ENCODE measurements at regions not wholly inside any gene's neighbourhood (a gene's known extent, or its start where the extent isn't known, plus 50 kb on each side); places are given as distances from the start of the nearest gene placed in this dataset.
A peak's percentile ranks its signal among the peaks of the same experiment; 100 is the strongest.

DNA sequence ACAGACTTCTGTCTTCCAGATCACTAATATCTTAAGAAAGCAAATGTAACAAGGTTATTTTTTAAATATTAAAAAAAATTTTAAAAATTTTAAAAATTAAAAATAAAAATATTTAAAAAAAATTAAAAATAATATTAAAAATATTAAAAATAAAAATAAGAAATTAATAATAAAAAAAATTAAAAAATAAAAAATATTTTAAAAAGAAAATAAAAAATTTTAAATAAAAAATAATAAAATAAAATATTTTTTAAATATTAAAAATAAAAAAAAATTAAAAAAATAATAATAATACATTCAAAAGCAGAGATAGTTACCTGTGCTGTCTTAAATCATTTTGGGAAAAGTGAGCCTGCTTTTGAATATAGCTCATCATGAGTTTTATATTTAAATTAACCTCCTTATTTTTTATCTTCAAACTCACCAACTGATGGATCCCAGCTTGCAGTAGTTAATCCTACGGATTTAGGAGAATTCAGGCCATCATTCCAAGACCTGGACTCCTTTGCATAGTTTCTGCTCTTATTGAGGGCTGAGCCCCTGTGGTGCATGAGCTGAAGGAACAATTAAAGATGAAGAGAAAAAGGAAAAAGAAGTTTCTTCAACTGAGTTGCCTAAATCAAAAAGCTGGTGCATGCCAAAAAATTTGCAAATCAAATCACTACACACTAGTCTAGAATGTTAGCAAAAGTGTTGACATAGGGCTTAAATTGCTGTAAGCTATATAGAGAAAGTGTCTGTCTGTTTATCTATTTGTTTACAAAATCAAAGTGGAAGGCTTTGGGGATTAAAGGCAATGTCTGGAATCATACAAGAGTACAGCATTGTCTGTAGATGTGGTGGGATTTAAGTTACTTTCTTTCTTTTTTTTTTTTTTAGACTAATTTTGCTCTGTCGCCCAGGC, 50.5 kb upstream of the ZNF438 start:
- peaks cover 5% of the 10 kb centered on the region for H3K4me1 Mint-ChIP-seq (ENCODE audit: low read depth)

DNA sequence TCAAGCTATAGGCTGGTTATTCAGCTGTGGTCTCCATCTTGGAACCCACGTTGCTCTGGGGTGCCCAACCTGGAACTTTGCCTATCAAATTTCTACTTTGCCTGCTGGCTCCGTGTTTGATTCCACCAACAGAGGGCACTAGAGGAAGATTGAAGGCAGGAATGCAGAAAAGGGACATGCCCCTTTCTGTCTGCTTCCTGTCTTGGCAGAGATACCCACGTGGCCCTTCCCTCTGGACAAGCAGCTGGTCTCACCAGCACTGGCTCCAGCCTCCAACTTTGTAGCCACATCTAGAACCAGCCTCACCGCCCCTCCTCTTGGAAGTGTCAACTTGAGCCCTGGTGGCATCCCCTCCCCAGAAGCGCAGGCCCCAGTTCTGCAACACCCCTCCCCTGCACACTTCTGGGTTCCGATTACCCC, 52.1 kb upstream of the ZNF438 start:
- H3K27me3 Mint-ChIP-seq (ENCODE audit: low read depth), result no peaks in the 10 kb centered on the region
- peaks cover 11% of the 10 kb centered on the region for H3K4me1 Mint-ChIP-seq (ENCODE audit: low read depth)
- peaks cover 3% of the 10 kb centered on the region for H3K9me3 Mint-ChIP-seq
- H3K4me3 Mint-ChIP-seq, result no peak overlapping the region
- no peak overlapping the region for H3K27ac Mint-ChIP-seq
- H3K36me3 Mint-ChIP-seq (ENCODE audit: low read depth), result no peaks in the 10 kb centered on the region

More for the DNA sequence above, 50.5 kb upstream of the ZNF438 start:
- no peak overlapping the region for H3K4me3 Mint-ChIP-seq
- peaks cover 3% of the 10 kb centered on the region for H3K9me3 Mint-ChIP-seq
- no peak overlapping the region for H3K27ac Mint-ChIP-seq
- H3K36me3 Mint-ChIP-seq (ENCODE audit: low read depth), result no peaks in the 10 kb centered on the region
- no peaks in the 10 kb centered on the region for H3K27me3 Mint-ChIP-seq (ENCODE audit: low read depth)

DNA sequence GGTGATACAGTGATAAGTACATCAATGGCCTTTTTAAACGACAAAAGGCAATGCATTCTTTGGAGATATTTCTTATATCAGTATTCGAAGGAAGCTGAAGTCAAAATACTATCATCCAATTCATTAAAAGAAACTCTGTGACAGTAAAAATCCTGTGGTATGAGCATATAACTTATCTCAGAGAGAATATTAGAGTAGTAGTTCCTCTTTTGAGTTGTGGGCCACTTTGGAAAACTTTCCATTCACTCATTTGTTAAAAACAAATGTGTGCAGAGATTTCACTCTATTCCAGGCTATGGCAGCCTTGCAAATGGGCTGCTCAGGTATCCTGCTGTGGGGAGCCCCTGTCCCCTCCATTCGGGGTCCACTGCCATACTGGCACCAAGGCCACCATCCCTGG, 55.3 kb upstream of the ZNF438 start:
- Mint-ChIP-seq H3K9me3 (no peaks in the 10 kb centered on the region), H3K27me3 (ENCODE audit: low read depth) (no peaks in the 10 kb centered on the region), H3K4me1 (ENCODE audit: low read depth) (peaks cover 26% of the 10 kb centered on the region), H3K4me3 (no peak overlapping the region), H3K36me3 (ENCODE audit: low read depth) (peaks cover 2% of the 10 kb centered on the region), H3K27ac (no peak overlapping the region)

DNA sequence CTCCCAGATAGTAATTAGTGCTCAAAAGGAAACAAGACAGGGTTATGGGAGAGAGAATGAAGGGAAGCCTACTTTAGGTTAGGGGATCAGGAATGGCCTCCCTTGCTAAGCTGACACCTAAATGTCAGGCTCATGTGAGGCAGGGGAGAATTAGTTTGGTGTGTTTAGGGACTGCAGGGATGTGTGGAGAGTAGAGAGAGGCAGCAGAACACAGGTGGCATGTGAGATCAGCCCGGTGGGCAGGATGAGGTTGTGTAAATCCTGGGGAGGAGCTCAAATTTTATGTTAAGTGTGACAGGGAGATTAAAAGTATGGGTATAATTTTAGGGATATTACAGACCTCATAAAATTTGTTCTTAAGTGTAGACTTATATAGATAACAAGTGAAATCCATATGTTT, 56.2 kb upstream of the ZNF438 start:
- H3K27ac Mint-ChIP-seq, result no peak overlapping the region

DNA sequence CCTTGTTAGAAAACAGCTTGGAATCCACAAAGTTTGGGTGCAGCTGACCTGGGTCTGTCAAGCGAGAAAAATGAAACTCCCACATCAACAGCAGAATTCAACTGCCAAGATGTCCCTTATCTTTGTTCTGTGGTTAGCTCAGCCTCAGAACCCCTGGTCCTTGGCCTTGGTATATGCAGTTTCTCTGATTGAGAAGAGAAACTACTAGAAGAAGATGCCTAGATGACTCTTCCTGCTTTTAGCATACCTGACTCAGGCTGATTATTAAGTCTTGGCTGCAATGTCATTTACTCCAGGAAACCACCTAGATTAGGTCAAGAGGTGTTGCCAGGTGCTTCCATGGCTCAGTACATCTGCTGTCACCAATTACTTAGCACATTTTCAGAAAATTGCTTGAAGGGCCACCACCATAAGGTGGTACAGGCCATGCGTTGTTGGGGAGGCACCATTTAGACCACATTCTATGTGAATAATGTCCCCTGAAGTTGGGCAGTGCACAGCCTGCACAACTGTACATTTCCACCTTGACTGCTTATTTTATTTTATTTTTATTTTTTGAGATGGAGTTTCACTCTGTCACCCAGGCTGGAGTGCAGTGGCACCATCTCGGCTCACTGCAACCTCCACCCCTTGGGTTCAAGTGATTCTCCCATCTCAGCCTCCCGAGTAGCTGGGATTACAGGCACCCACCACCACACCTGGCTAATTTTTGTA, 59.4 kb upstream of the ZNF438 start:
- H3K36me3 Mint-ChIP-seq (ENCODE audit: low read depth), result peaks cover 3% of the 10 kb centered on the region
- no peak overlapping the region for H3K4me3 Mint-ChIP-seq
- peaks cover 31% of the 10 kb centered on the region for H3K4me1 Mint-ChIP-seq (ENCODE audit: low read depth)
- H3K27ac Mint-ChIP-seq, result peak overlapping the region; percentile 51
- H3K27me3 Mint-ChIP-seq (ENCODE audit: low read depth), result peaks cover 3% of the 10 kb centered on the region
- H3K9me3 Mint-ChIP-seq, result peaks cover 8% of the 10 kb centered on the region

More for the DNA sequence above, 56.2 kb upstream of the ZNF438 start:
- Mint-ChIP-seq H3K9me3 (no peaks in the 10 kb centered on the region), H3K4me1 (ENCODE audit: low read depth) (peaks cover 26% of the 10 kb centered on the region), H3K27me3 (ENCODE audit: low read depth) (no peaks in the 10 kb centered on the region), H3K36me3 (ENCODE audit: low read depth) (peaks cover 2% of the 10 kb centered on the region), H3K4me3 (no peak overlapping the region)

DNA sequence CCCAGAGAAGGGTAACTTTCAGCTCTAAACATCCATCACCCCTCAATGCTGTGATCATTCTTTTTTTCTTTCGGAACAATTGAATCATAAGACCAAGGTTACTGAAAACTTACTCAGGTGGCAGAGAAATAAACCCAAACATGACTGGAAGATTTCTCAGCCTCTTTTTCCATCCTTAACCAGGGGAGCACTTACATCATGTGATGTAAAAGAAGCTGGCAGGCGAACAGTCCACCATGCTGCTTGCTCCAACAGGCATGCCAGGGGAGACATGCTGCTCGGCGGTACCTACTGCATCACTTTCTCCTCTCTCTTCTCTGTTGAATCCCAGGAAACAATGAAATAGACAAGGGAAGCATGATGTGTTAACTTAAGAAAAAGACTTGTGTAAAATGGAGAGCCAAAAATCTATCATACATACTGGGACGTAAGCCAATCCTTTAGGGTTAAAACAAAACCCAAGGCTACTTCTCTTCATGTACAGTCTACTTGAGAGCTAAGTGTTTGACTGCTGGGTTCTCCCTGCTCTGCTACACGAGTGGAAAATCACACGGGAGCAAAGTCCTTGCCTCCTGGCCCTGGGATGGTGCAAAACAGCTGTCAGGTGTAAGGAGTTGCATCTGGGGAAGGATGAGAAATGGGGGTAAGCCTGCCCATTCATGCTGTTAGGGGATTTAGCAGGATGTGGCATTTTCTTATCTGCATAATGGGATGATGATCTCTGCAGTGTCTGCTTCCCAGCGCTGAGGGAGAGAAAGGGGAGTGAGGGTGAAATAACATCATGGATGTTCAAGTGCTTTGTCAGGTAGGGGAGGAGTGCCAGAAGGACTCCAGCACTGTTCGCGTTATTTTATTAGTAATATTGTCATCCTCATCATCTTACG, 64.3 kb upstream of the ZNF438 start:
- Mint-ChIP-seq H3K27me3 (ENCODE audit: low read depth) (peaks cover 3% of the 10 kb centered on the region), H3K4me1 (ENCODE audit: low read depth) (peaks cover 44% of the 10 kb centered on the region), H3K9me3 (peaks cover 14% of the 10 kb centered on the region), H3K27ac (no peak overlapping the region), H3K36me3 (ENCODE audit: low read depth) (peaks cover 10% of the 10 kb centered on the region), H3K4me3 (no peak overlapping the region)

DNA sequence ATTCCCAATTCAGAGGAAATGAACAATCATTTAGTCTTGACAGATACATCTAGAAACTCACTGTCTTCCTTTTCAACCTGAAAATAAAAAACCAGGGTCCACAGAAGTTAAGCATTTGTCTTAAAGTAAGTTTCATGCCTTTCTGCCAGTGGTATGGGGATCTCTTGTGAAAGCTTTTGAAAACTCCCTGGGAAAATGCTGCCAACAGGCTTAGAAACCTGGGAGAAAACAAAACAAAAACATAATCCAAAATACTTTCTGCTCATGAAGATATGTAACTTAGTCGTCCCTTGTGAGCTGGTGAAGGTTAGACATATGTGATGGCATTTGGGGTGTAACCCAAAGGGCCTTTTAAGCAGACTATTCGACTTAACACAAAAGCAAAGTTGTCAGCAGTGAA, 66.4 kb upstream of the ZNF438 start:
- Mint-ChIP-seq H3K36me3 (ENCODE audit: low read depth) (peaks cover 10% of the 10 kb centered on the region), H3K9me3 (peaks cover 14% of the 10 kb centered on the region), H3K4me3 (no peak overlapping the region), H3K27ac (no peak overlapping the region), H3K27me3 (ENCODE audit: low read depth) (peaks cover 3% of the 10 kb centered on the region), H3K4me1 (ENCODE audit: low read depth) (peaks cover 52% of the 10 kb centered on the region)

DNA sequence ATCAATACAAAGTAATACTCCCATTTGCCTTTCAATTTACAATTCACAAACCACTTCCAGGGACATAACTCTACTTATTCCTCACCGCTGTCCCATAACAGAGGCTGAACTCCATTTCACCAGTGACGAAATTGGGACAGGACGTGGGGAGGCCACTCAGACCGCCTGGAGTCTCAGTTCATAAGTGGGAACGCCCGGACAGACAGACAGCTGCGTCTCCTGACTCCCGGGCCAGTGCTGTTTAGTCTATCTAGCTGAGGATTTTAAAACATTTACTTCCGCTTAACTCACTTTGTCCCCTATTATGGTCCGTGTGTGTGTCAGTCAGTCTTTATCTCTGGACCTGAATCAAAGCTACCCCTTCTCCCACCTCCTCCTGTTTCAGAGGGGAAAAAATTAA, 67.4 kb upstream of the ZNF438 start:
- Mint-ChIP-seq H3K36me3 (ENCODE audit: low read depth) (peaks cover 11% of the 10 kb centered on the region), H3K27ac (no peak overlapping the region), H3K4me1 (ENCODE audit: low read depth) (peaks cover 50% of the 10 kb centered on the region), H3K4me3 (no peak overlapping the region), H3K9me3 (peaks cover 9% of the 10 kb centered on the region), H3K27me3 (ENCODE audit: low read depth) (no peaks in the 10 kb centered on the region)

DNA sequence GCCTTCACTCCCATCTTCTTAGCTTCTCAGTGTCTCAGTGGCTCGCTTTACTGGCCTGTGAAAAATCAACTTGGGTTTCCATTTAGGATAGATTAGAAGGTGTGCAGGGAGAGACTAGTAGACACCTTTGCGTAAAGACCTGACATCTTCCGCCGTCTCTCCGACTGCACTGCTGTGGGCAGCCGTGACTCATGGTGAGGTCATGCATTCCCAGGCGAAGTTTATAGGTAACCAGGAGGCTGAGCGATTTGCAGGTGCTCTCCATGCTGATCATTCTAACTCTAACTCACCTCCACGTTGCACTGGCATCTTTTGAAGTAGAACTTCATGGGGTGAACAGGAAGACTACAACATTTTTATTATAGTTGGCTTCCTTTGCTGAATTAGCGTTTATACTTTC, 68.0 kb upstream of the ZNF438 start:
- Mint-ChIP-seq H3K36me3 (ENCODE audit: low read depth) (peaks cover 11% of the 10 kb centered on the region), H3K9me3 (peaks cover 6% of the 10 kb centered on the region), H3K27me3 (ENCODE audit: low read depth) (no peaks in the 10 kb centered on the region), H3K27ac (peak overlapping the region; percentile 67), H3K4me1 (ENCODE audit: low read depth) (peaks cover 56% of the 10 kb centered on the region), H3K4me3 (peak overlapping the region; percentile 21)

DNA sequence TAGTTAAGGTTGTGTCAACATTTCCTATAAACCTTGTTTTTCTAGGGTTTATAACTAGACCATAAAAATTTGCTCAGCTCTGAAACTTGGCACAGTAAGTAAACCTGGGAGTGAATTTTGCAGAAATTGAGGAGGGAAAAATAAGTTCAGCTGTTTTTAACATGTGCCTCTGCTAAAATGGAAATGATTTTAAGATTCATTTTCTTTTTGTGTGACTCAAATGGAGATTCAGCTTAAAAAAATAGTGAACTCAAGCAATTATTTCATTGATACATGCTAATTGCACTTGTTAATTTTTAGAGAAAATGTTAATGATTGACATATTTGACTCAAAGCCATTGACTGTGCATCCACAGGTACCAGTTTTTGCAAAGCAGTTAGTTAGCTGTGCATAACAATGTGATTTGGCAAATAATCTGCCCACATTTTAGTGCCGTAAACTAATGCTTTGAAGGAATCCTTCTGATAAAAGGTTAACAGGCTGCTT, 68.5 kb upstream of the ZNF438 start:
- Mint-ChIP-seq H3K27me3 (ENCODE audit: low read depth) (no peaks in the 10 kb centered on the region), H3K27ac (peak overlapping the region; percentile 96), H3K36me3 (ENCODE audit: low read depth) (peaks cover 11% of the 10 kb centered on the region), H3K9me3 (peaks cover 6% of the 10 kb centered on the region), H3K4me1 (ENCODE audit: low read depth) (peaks cover 59% of the 10 kb centered on the region), H3K4me3 (no peak overlapping the region)

DNA sequence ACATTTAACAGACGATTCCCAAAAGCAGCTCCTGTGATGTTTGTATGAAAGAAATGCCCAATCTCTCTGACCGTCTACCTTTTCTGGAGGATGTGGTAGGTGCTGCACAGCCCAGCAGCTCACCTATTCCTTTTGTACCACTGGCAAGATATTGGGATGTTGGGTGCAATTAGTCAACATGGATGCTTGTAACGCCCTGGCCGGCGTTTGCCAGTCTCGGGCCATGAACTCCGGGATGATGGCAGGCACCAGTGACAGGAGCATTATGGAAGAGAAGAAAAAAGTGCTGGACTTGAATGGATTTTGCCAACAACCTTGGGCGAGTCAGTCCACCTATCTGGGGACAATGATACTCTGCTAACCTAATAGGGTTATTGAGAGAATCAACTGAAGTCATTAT, 69.0 kb upstream of the ZNF438 start:
- Mint-ChIP-seq H3K9me3 (peaks cover 6% of the 10 kb centered on the region), H3K27me3 (ENCODE audit: low read depth) (no peaks in the 10 kb centered on the region), H3K4me1 (ENCODE audit: low read depth) (peaks cover 59% of the 10 kb centered on the region), H3K4me3 (peak overlapping the region; percentile 64), H3K27ac (peak overlapping the region; percentile 96), H3K36me3 (ENCODE audit: low read depth) (peaks cover 11% of the 10 kb centered on the region)

DNA sequence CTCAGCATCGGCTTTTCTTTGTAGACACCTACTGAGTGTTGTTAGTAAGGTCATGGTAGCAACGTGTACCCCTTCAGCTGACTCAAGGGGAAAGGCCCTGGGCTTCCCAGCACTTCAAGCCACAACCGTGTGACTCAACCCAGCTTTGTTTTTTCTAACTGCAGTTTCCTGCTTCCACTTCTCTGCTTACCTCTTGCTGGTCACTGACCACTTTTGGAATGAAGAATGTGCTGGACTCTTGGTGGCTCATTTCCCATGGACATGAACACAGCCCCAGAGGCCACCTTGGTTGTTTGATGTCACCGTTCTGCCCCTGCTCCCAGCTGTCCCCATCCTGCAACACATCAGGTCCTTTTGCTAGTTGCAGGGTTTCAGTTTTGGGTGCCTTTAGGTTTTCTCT, 69.5 kb upstream of the ZNF438 start:
- peaks cover 54% of the 10 kb centered on the region for H3K4me1 Mint-ChIP-seq (ENCODE audit: low read depth)

DNA sequence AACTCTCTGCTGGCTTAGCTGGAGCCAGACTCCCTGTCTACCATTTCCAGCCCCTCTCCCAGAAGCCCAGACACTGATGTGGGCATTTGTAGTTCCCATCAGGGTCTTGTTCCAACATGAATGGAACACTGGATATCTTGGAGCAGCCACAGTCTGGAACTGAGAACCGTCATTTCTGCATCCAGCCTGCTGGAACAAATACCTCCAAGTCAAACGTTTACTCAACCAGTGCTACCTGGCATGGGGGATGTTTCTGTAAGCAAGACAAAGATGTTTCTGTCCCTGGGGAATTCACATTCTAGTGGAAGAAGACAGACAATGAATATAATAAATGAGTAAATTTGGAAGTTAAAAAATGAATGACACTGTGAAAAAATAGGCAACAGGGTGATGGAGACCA, 70.8 kb upstream of the ZNF438 start:
- Mint-ChIP-seq H3K27ac (peak overlapping the region; percentile 76), H3K4me1 (ENCODE audit: low read depth) (peaks cover 50% of the 10 kb centered on the region), H3K27me3 (ENCODE audit: low read depth) (no peaks in the 10 kb centered on the region), H3K4me3 (no peak overlapping the region), H3K36me3 (ENCODE audit: low read depth) (peaks cover 8% of the 10 kb centered on the region), H3K9me3 (peaks cover 6% of the 10 kb centered on the region)

More for the DNA sequence above, 69.5 kb upstream of the ZNF438 start:
- peaks cover 10% of the 10 kb centered on the region for H3K36me3 Mint-ChIP-seq (ENCODE audit: low read depth)
- peak overlapping the region; percentile 64 for H3K4me3 Mint-ChIP-seq
- peak overlapping the region; percentile 96 for H3K27ac Mint-ChIP-seq
- no peaks in the 10 kb centered on the region for H3K27me3 Mint-ChIP-seq (ENCODE audit: low read depth)
- peaks cover 6% of the 10 kb centered on the region for H3K9me3 Mint-ChIP-seq

DNA sequence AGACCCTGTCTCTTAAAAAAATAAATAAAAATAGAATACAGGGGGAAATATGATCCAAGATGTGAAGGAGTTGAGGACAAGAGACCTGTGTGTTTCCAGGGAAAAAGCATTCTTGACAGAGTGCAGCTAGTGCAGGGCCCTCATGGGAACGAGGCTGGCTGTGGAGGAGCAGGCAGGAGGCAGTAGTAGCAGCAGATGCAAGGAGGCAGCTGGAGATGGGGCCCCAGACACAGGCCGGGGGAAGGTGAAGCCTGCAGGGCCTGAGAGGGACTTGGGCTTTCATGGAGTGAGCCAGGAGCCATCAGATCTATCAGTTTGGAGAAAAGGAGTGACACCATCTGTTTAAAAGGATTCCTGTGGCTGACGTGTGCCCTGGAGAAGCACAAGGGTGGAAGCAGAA, 71.4 kb upstream of the ZNF438 start:
- Mint-ChIP-seq H3K27me3 (ENCODE audit: low read depth) (no peaks in the 10 kb centered on the region), H3K27ac (peak overlapping the region; percentile 59), H3K4me1 (ENCODE audit: low read depth) (peaks cover 44% of the 10 kb centered on the region), H3K4me3 (no peak overlapping the region), H3K9me3 (peaks cover 6% of the 10 kb centered on the region), H3K36me3 (ENCODE audit: low read depth) (peaks cover 8% of the 10 kb centered on the region)

Data from T-helper 1 cell treated with Interleukin-12 subunit alpha and Interleukin-12 subunit beta and Interleukin-4 antibody, amounts not matched to agents 30 μg/mL and 1 μg/mL, for 36 hours (primary cell).